ENCODE measurements at regions not wholly inside any gene's neighbourhood (a gene's known extent, or its start where the extent isn't known, plus 50 kb on each side); places are given as distances from the start of the nearest gene placed in this dataset.

GRCh38 chr7:91527460-91527859, 263.2 kb downstream of the FZD1 start (continued):
- TF ChIP-seq SRSF7 (optimal IDR thresholded peaks at IDR 0.05; ENCODE audit: low read depth, low read length) (no peak), U2AF1 (optimal IDR thresholded peaks at IDR 0.05; ENCODE audit: low read depth, low read length) (no peak), MYNN (IDR thresholded peaks at IDR 0.05) (0 out of 2 replicates have a peak, but pooled peaks have one; percentile 42), MYNN (CRISPR knock-in tag; IDR thresholded peaks at IDR 0.05) (no peak), TRIM24 (IDR thresholded peaks at IDR 0.05) (peak in 1 of 2 experiments; percentile 68; a peak in 1 of 4 replicates), HMBOX1 (IDR thresholded peaks at IDR 0.05) (peak; percentile 73), JUN (IDR thresholded peaks at IDR 0.05; ENCODE audit: borderline replicate concordance, low read depth, low read length) (peak; percentile 46; the same call in 1 of the 2 replicates), JUN (CRISPR knock-in tag; IDR thresholded peaks at IDR 0.05; ENCODE audit: borderline replicate concordance) (no peak), FOXJ3 (CRISPR knock-in tag; IDR thresholded peaks at IDR 0.05) (no peak), NR2C1 (IDR thresholded peaks at IDR 0.05) (no peak), NR2C1 (tag; IDR thresholded peaks at IDR 0.05) (no peak), NONO (IDR thresholded peaks at IDR 0.05; ENCODE audit: low read depth in 2 of 2, low read length in 1 of 2) (no peak), SMARCB1 (IDR thresholded peaks at IDR 0.05; ENCODE audit: insufficient read length, low read depth) (no peak), ETV1 (tag; conservative IDR thresholded peaks at IDR 0.05; ENCODE audit: low read depth) (no peak), SREBF1 (IDR thresholded peaks at IDR 0.05; ENCODE audit: borderline replicate concordance, low read depth, low read length) (no peak), EP400 (IDR thresholded peaks at IDR 0.05) (no peak), ZNF316 (IDR thresholded peaks at IDR 0.05) (peak; percentile 61), NFIX (CRISPR knock-in tag; IDR thresholded peaks at IDR 0.05; ENCODE audit: low read depth) (no peak), GABPA (tag; conservative IDR thresholded peaks at IDR 0.05; ENCODE audit: low read depth) (no peak), SIN3B (IDR thresholded peaks at IDR 0.05; ENCODE audit: low read depth) (no peak), ETS2 (tag; IDR thresholded peaks at IDR 0.05; ENCODE audit: borderline replicate concordance, poor library complexity, severe bottlenecking) (no peak), DPF2 (IDR thresholded peaks at IDR 0.05) (peak; percentile 69), ZNF146 (CRISPR knock-in tag; IDR thresholded peaks at IDR 0.05; ENCODE audit: unreplicated experiment) (no peak)
- TF ChIP-seq, protein P1, sequence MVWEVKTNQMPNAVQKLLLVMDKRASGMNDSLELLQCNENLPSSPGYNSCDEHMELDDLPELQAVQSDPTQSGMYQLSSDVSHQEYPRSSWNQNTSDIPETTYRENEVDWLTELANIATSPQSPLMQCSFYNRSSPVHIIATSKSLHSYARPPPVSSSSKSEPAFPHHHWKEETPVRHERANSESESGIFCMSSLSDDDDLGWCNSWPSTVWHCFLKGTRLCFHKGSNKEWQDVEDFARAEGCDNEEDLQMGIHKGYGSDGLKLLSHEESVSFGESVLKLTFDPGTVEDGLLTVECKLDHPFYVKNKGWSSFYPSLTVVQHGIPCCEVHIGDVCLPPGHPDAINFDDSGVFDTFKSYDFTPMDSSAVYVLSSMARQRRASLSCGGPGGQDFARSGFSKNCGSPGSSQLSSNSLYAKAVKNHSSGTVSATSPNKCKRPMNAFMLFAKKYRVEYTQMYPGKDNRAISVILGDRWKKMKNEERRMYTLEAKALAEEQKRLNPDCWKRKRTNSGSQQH (CRISPR knock-in tag; IDR thresholded peaks at IDR 0.05): no peak
- TF ChIP-seq, protein P2, sequence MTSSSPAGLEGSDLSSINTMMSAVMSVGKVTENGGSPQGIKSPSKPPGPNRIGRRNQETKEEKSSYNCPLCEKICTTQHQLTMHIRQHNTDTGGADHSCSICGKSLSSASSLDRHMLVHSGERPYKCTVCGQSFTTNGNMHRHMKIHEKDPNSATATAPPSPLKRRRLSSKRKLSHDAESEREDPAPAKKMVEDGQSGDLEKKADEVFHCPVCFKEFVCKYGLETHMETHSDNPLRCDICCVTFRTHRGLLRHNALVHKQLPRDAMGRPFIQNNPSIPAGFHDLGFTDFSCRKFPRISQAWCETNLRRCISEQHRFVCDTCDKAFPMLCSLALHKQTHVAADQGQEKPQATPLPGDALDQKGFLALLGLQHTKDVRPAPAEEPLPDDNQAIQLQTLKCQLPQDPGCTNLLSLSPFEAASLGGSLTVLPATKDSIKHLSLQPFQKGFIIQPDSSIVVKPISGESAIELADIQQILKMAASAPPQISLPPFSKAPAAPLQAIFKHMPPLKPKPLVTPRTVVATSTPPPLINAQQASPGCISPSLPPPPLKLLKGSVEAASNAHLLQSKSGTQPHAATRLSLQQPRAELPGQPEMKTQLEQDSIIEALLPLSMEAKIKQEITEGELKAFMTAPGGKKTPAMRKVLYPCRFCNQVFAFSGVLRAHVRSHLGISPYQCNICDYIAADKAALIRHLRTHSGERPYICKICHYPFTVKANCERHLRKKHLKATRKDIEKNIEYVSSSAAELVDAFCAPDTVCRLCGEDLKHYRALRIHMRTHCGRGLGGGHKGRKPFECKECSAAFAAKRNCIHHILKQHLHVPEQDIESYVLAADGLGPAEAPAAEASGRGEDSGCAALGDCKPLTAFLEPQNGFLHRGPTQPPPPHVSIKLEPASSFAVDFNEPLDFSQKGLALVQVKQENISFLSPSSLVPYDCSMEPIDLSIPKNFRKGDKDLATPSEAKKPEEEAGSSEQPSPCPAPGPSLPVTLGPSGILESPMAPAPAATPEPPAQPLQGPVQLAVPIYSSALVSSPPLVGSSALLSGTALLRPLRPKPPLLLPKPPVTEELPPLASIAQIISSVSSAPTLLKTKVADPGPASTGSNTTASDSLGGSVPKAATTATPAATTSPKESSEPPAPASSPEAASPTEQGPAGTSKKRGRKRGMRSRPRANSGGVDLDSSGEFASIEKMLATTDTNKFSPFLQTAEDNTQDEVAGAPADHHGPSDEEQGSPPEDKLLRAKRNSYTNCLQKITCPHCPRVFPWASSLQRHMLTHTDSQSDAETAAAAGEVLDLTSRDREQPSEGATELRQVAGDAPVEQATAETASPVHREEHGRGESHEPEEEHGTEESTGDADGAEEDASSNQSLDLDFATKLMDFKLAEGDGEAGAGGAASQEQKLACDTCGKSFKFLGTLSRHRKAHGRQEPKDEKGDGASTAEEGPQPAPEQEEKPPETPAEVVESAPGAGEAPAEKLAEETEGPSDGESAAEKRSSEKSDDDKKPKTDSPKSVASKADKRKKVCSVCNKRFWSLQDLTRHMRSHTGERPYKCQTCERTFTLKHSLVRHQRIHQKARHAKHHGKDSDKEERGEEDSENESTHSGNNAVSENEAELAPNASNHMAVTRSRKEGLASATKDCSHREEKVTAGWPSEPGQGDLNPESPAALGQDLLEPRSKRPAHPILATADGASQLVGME (CRISPR knock-in tag; IDR thresholded peaks at IDR 0.05): no peak
